ENCODE measurements at regions not wholly inside any gene's neighbourhood (a gene's known extent, or its start where the extent isn't known, plus 50 kb on each side); places are given as distances from the start of the nearest gene placed in this dataset.

DNA sequence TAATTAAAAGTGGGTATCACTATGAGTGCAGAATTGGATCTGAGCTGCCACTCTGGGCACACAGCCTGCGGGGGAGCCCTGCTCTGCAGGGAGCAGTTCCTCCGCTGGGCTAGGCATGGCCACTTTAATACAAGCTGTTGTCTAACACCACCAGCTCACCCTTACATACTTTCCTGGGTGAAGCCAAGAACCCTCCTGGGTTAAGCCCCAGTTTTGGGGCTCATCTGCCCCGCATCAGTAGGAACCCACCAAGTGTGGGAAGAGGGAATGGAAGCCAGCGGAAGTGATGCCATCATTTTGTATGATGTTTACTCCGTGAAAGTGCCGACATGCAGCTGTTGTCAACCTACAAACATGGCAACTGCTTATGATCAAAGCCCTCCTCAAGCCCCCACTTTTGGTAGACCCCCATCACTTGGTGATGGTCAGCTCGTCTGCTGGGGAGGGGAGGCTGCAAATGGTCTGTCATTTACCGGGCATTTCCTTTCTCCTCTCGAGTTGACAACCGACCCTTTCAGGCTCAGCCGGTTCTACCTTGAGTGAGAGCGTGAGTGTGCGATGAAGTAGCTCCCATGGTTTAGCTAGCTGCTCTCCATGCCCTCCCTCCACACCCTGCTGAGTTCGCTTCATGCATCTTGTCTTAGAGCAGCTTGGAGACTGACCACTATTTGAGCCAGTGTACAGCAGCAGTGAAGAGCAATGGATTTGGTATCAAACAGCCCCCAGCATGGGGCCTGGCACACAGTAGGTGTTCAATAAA lies 95.3 kb upstream of the IER5L start:
- TF ChIP-seq, protein P1, sequence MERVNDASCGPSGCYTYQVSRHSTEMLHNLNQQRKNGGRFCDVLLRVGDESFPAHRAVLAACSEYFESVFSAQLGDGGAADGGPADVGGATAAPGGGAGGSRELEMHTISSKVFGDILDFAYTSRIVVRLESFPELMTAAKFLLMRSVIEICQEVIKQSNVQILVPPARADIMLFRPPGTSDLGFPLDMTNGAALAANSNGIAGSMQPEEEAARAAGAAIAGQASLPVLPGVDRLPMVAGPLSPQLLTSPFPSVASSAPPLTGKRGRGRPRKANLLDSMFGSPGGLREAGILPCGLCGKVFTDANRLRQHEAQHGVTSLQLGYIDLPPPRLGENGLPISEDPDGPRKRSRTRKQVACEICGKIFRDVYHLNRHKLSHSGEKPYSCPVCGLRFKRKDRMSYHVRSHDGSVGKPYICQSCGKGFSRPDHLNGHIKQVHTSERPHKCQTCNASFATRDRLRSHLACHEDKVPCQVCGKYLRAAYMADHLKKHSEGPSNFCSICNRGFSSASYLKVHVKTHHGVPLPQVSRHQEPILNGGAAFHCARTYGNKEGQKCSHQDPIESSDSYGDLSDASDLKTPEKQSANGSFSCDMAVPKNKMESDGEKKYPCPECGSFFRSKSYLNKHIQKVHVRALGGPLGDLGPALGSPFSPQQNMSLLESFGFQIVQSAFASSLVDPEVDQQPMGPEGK (CRISPR knock-in tag; IDR thresholded peaks at IDR 0.05; ENCODE audit: borderline replicate concordance): no peak
- TF ChIP-seq ZNF565 (CRISPR knock-in tag; conservative IDR thresholded peaks at IDR 0.05; ENCODE audit: low read depth) (no peak), ESRRG (CRISPR knock-in tag; IDR thresholded peaks at IDR 0.05) (no peak), SNAI2 (CRISPR knock-in tag; IDR thresholded peaks at IDR 0.05) (no peak), TCF4 (CRISPR knock-in tag; IDR thresholded peaks at IDR 0.05; ENCODE audit: borderline replicate concordance) (no peak), RARB (CRISPR knock-in tag; IDR thresholded peaks at IDR 0.05) (no peak), GLIS3 (CRISPR knock-in tag; IDR thresholded peaks at IDR 0.05) (no peak), PPARA (CRISPR knock-in tag; IDR thresholded peaks at IDR 0.05; ENCODE audit: borderline replicate concordance) (no peak), ZC3H10 (CRISPR knock-in tag; IDR thresholded peaks at IDR 0.05) (no peak), CSDC2 (CRISPR knock-in tag; IDR thresholded peaks at IDR 0.05) (no peak), ZFP30 (CRISPR knock-in tag; IDR thresholded peaks at IDR 0.05) (no peak)
- TF ChIP-seq, protein P2, sequence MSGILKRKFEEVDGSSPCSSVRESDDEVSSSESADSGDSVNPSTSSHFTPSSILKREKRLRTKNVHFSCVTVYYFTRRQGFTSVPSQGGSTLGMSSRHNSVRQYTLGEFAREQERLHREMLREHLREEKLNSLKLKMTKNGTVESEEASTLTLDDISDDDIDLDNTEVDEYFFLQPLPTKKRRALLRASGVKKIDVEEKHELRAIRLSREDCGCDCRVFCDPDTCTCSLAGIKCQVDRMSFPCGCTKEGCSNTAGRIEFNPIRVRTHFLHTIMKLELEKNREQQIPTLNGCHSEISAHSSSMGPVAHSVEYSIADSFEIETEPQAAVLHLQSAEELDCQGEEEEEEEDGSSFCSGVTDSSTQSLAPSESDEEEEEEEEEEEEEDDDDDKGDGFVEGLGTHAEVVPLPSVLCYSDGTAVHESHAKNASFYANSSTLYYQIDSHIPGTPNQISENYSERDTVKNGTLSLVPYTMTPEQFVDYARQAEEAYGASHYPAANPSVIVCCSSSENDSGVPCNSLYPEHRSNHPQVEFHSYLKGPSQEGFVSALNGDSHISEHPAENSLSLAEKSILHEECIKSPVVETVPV (CRISPR knock-in tag; IDR thresholded peaks at IDR 0.05): no peak
- TF ChIP-seq, protein P3, sequence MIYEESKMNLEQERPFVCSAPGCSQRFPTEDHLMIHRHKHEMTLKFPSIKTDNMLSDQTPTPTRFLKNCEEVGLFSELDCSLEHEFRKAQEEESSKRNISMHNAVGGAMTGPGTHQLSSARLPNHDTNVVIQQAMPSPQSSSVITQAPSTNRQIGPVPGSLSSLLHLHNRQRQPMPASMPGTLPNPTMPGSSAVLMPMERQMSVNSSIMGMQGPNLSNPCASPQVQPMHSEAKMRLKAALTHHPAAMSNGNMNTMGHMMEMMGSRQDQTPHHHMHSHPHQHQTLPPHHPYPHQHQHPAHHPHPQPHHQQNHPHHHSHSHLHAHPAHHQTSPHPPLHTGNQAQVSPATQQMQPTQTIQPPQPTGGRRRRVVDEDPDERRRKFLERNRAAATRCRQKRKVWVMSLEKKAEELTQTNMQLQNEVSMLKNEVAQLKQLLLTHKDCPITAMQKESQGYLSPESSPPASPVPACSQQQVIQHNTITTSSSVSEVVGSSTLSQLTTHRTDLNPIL (CRISPR knock-in tag; IDR thresholded peaks at IDR 0.05; ENCODE audit: low read depth): no peak
- TF ChIP-seq, protein P4, sequence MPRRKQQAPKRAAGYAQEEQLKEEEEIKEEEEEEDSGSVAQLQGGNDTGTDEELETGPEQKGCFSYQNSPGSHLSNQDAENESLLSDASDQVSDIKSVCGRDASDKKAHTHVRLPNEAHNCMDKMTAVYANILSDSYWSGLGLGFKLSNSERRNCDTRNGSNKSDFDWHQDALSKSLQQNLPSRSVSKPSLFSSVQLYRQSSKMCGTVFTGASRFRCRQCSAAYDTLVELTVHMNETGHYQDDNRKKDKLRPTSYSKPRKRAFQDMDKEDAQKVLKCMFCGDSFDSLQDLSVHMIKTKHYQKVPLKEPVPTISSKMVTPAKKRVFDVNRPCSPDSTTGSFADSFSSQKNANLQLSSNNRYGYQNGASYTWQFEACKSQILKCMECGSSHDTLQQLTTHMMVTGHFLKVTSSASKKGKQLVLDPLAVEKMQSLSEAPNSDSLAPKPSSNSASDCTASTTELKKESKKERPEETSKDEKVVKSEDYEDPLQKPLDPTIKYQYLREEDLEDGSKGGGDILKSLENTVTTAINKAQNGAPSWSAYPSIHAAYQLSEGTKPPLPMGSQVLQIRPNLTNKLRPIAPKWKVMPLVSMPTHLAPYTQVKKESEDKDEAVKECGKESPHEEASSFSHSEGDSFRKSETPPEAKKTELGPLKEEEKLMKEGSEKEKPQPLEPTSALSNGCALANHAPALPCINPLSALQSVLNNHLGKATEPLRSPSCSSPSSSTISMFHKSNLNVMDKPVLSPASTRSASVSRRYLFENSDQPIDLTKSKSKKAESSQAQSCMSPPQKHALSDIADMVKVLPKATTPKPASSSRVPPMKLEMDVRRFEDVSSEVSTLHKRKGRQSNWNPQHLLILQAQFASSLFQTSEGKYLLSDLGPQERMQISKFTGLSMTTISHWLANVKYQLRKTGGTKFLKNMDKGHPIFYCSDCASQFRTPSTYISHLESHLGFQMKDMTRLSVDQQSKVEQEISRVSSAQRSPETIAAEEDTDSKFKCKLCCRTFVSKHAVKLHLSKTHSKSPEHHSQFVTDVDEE (CRISPR knock-in tag; IDR thresholded peaks at IDR 0.05): no peak

All from SK-N-SH treated with all-trans-retinoic acid at 6 μM for 48 hours (cell line).